Ovary (tissue), 7 donors: ENCODE measurements at regions not wholly inside any gene's neighbourhood (a gene's known extent, or its start where the extent isn't known, plus 50 kb on each side); places are given as distances from the start of the nearest gene placed in this dataset.

Source experiments
- DNase-seq, 5 donors: peaks; one replicate each; pipeline ENCODE4 v3.0.0-alpha.2; 2019 to 2020
- H3K27ac ChIP-seq, 2 donors: fragments of 200-600 bp; one replicate each; pipeline versions ENCODE4 v1.5.1 to v1.8.0; 2019 to 2022
- H3K27me3 ChIP-seq: fragments of 200-600 bp; one replicate; pipeline ENCODE4 v1.8.0; 2022
- H3K36me3 ChIP-seq: fragments of 200-600 bp; sonication (generic); one replicate; pipeline ENCODE4 v1.5.1; 2019
- H3K4me1 ChIP-seq: one replicate; pipeline ENCODE4 v1.8.1; 2013; ENCODE audit warnings: mild to moderate bottlenecking, moderate library complexity; ENCODE audit not compliant: insufficient read depth
- H3K4me3 ChIP-seq: fragments of 200-600 bp; sonication (generic); one replicate; pipeline ENCODE4 v1.5.1; 2017
- H3K9me3 ChIP-seq, 2 donors: fragments of 200-600 bp in 1 of 2; sonication (generic) in 1 of 2; one replicate each; pipeline versions ENCODE4 v1.5.1 to v1.8.1; 2013 to 2019; ENCODE audit warnings: mild to moderate bottlenecking in 1 of 2, moderate library complexity in 1 of 2
- CTCF ChIP-seq, 3 donors: fragments of 450-650 bp in 2 of 3; fragments of 200-600 bp in 1 of 3; IDR thresholded peaks; one replicate each; pipeline versions ENCODE4 v1.5.1 to v1.8.0; 2016 to 2022; ENCODE audit warnings: antibody characterized with exemption in 3 of 3, mild to moderate bottlenecking in 1 of 3
- EP300 ChIP-seq: sonication (generic); formaldehyde crosslinking; IDR thresholded peaks from one replicate; pipeline ENCODE4 v1.6.1; 2017; ENCODE audit warnings: antibody characterized with exemption
- POLR2A ChIP-seq: fragments of 450-650 bp; IDR thresholded peaks from one replicate; pipeline ENCODE4 v1.6.1; 2017; ENCODE audit warnings: antibody characterized with exemption, mild to moderate bottlenecking, moderate library complexity
- WGBS, 3 donors: extraction: QIAGEN DNeasy Blood & Tissue Kit in 1 of 3; methylation state at CpG; one replicate each; pipeline versions ENCODE4 v1.1.5 to v1.1.7; 2013 to 2017; 5-methylcytosine and 5-hydroxymethylcytosine counted together
- intact Hi-C, 4 donors: fragments of 100-400 bp; cut with DNase I; formaldehyde crosslinking; loops; one replicate each; pipeline versions ENCODE4 v1.11.0 to v1.15.1; 2022 to 2023
- donor health status: DM: no; HTN: no; CAD: no; lungs with moderate emphysema.
- donor health status: DM: no; HTN: no; CAD: no.
- donor health status: Bipolar disorder and iron deficiency.
- donor health status: DM: no; HTN: no; CAD: no.
- donor health status: DM: yes; HTN: yes; CAD: no.

DNA sequence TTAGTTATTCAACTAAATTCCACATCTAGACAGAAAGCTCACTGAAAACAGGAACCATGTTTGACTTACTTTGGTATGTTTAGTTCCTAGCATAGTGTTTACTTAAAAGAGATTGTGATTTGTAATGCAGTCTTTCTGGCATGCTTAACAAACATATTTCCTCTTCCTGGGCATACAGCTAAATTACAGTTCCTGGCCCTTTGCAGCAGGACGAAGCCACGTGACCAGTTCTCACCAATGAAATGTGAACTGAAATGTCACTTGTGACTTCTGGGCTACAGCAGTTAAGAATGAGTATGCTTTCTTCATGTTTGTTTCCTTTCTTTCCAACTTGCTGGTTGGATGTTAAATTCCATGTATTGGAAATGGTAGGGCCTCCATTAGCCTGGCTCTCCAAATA is 330.5 kb downstream of the FIGN start:
- H3K36me3 ChIP-seq = no peaks in the 10 kb centered on the region
- intact Hi-C loops = no loop called here
- H3K27ac ChIP-seq = no peak overlapping the region
- no peak for DNase-seq
- H3K27me3 ChIP-seq = no peaks in the 10 kb centered on the region
- no peak overlapping the region for H3K4me3 ChIP-seq
- WGBS, 3 donors = 92 to 98% (median 96%) methylated on average over 2 of the region's 2 CpGs
- H3K4me1 ChIP-seq = no peaks in the 10 kb centered on the region
- H3K9me3 ChIP-seq = no peaks in the 10 kb centered on the region
- TF ChIP-seq POLR2A (no peak), CTCF (IDR thresholded peaks at IDR 0.05) (no peak), EP300 (no peak)

GRCh38 chr2:163401481-163401880 is 334.3 kb downstream of the FIGN start:
- H3K4me1 ChIP-seq = no peaks in the 10 kb centered on the region
- TF ChIP-seq CTCF (IDR thresholded peaks at IDR 0.05) = no peak
- TF ChIP-seq POLR2A = no peak
- TF ChIP-seq EP300 = no peak
- intact Hi-C loops = no loop called here
- H3K36me3 ChIP-seq = no peaks in the 10 kb centered on the region
- no peak overlapping the region for H3K27ac ChIP-seq
- no peaks in the 10 kb centered on the region for H3K27me3 ChIP-seq
- H3K9me3 ChIP-seq = no peaks in the 10 kb centered on the region
- H3K4me3 ChIP-seq = no peak overlapping the region
- WGBS, 3 donors = 28 to 50% (median 35%) methylated on average over 3 of the region's 3 CpGs
- peak in 1 of 5 donors; percentile 27 for DNase-seq

- no peak for DNase-seq
- Histone ChIP-seq H3K4me1 (no peaks in the 10 kb centered on the region), H3K27me3 (no peaks in the 10 kb centered on the region), H3K27ac (no peak overlapping the region), H3K4me3 (no peak overlapping the region), H3K36me3 (no peaks in the 10 kb centered on the region), H3K9me3 (no peaks in the 10 kb centered on the region)
- intact Hi-C loops = no loop called here
- no peak for TF ChIP-seq EP300
- TF ChIP-seq POLR2A = no peak
- TF ChIP-seq CTCF (IDR thresholded peaks at IDR 0.05) = no peak
- WGBS, 3 donors = 68 to 72% (median 68%) methylated on average over 2 of the region's 2 CpGs
Observed at GRCh38 chr2:163397451-163397850, 338.4 kb downstream of the FIGN start.

GRCh38 chr2:163395602-163396001 is 340.2 kb downstream of the FIGN start:
- TF ChIP-seq POLR2A (no peak), CTCF (IDR thresholded peaks at IDR 0.05) (no peak), EP300 (no peak)
- H3K4me3 ChIP-seq = no peak overlapping the region
- no peak overlapping the region for H3K27ac ChIP-seq
- 82 to 84% (median 84%) methylated on average over 2 of the region's 2 CpGs for WGBS, 3 donors
- intact Hi-C loops = no loop called here
- no peaks in the 10 kb centered on the region for H3K4me1 ChIP-seq
- H3K27me3 ChIP-seq = no peaks in the 10 kb centered on the region
- H3K36me3 ChIP-seq = no peaks in the 10 kb centered on the region
- no peaks in the 10 kb centered on the region for H3K9me3 ChIP-seq
- DNase-seq = no peak

DNA sequence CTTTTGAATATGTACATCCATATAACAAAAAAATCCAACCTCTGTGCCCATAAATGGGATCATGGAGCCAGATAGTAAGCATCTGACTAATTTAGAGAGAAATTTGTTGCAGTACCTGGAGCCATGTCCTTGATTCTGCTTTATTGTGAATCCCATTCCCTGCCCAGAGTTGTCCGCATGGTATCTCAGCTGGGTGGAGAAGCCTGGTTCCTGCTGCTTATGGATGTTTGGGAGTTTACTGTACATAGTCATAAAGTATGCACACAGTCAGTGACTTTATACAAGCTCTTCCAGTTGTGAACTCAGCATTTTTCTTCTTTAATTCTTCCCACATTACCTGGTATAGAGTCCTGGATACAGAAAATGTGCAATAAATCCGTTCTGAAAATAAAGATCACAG is 346.0 kb downstream of the FIGN start:
- WGBS, 3 donors = 70 to 82% (median 80%) methylated on average over 2 of the region's 2 CpGs
- H3K36me3 ChIP-seq = no peaks in the 10 kb centered on the region
- H3K4me3 ChIP-seq = no peak overlapping the region
- no peak overlapping the region for H3K27ac ChIP-seq
- no peaks in the 10 kb centered on the region for H3K4me1 ChIP-seq
- intact Hi-C loops = no loop called here
- no peak for DNase-seq
- TF ChIP-seq CTCF (IDR thresholded peaks at IDR 0.05) (no peak), EP300 (no peak), POLR2A (no peak)
- H3K9me3 ChIP-seq = no peaks in the 10 kb centered on the region
- H3K27me3 ChIP-seq = no peaks in the 10 kb centered on the region
